CD14-positive monocyte (primary cell): ENCODE measurements at regions not wholly inside any gene's neighbourhood (a gene's known extent, or its start where the extent isn't known, plus 50 kb on each side); places are given as distances from the start of the nearest gene placed in this dataset.

Source experiments
- DNase-seq, 3 donors: peaks; one replicate each; pipeline ENCODE4 v3.0.0-alpha.2; 2011 to 2022
- H2AFZ ChIP-seq: 2 replicates; pipeline ENCODE4 v1.6.0; 2012; ENCODE audit warnings: mild to moderate bottlenecking, low read depth, low read length, inconsistent platforms; ENCODE audit not compliant: insufficient read depth, poor library complexity, severe bottlenecking
- H3K27ac ChIP-seq, 2 donors: 1 replicate in 1 of 2; 2 replicates in 1 of 2; pipeline ENCODE4 v1.5.1; 2012 to 2013; ENCODE audit warnings: low read length in 2 of 2, control low read depth in 1 of 2, inconsistent platforms in 1 of 2, low read depth in 1 of 2, mild to moderate bottlenecking in 1 of 2
- H3K27me3 ChIP-seq, 2 donors: one replicate each; pipeline versions ENCODE4 v1.6.0 to v1.6.1; 2011 to 2013; ENCODE audit warnings: low read length in 2 of 2; ENCODE audit not compliant: control insufficient read depth in 2 of 2, insufficient read depth in 2 of 2
- H3K36me3 ChIP-seq, 2 donors: replicated peaks in 1 of 2; 1 replicate in 1 of 2; 2 replicates in 1 of 2; pipeline versions ENCODE4 v1.5.1 to v1.6.1; 2012 to 2013; ENCODE audit warnings: low read length in 2 of 2, control low read depth in 1 of 2, inconsistent platforms in 1 of 2, mild to moderate bottlenecking in 1 of 2; ENCODE audit not compliant: insufficient read depth in 2 of 2, control insufficient read depth in 1 of 2
- H3K4me1 ChIP-seq, 2 donors: 1 replicate in 1 of 2; 2 replicates in 1 of 2; pipeline versions ENCODE4 v1.5.1 to v1.6.1; 2012 to 2013; ENCODE audit warnings: low read length in 2 of 2, control low read depth in 1 of 2, inconsistent platforms in 1 of 2, mild to moderate bottlenecking in 1 of 2, moderate library complexity in 1 of 2; ENCODE audit not compliant: insufficient read depth in 2 of 2, control insufficient read depth in 1 of 2
- H3K4me2 ChIP-seq: replicated peaks from 2 replicates; pipeline ENCODE3; 2012; ENCODE audit warnings: low read length, moderate library complexity, mild to moderate bottlenecking; ENCODE audit not compliant: poor library complexity, severe bottlenecking; ENCODE audit errors: extremely low read depth
- H3K4me3 ChIP-seq, 3 experiments: fragments of 200-600 bp in 1 of 3; sonication (generic) in 1 of 3; replicated peaks in 1 of 3; 1 replicate in 2 of 3; 2 replicates in 1 of 3; pipeline ENCODE4 v1.5.1; 2011 to 2013; ENCODE audit warnings: low read length in 3 of 3, mild to moderate bottlenecking in 3 of 3, control low read depth in 2 of 3, low read depth in 2 of 3, inconsistent platforms in 1 of 3, moderate library complexity in 1 of 3
- H3K79me2 ChIP-seq: 2 replicates; pipeline ENCODE4 v1.6.0; 2012; ENCODE audit warnings: mild to moderate bottlenecking, control low read depth, inconsistent platforms, low read length, moderate library complexity; ENCODE audit not compliant: insufficient read depth
- H3K9ac ChIP-seq: 2 replicates; pipeline ENCODE4 v1.6.0; 2017; ENCODE audit warnings: low read length, mild to moderate bottlenecking; ENCODE audit not compliant: insufficient read depth, poor library complexity, severe bottlenecking
- H3K9me3 ChIP-seq, 2 donors: replicated peaks in 1 of 2; 1 replicate in 1 of 2; 2 replicates in 1 of 2; pipeline versions ENCODE4 v1.5.1 to v1.6.1; 2012 to 2013; ENCODE audit warnings: low read length in 2 of 2, control low read depth in 1 of 2; ENCODE audit not compliant: control insufficient read depth in 1 of 2, insufficient read depth in 1 of 2
- H4K20me1 ChIP-seq: 2 replicates; pipeline ENCODE4 v1.6.0; 2012; ENCODE audit warnings: mild to moderate bottlenecking, low read length, control low read depth, moderate library complexity; ENCODE audit not compliant: insufficient read depth
- H3K27ac Mint-ChIP-seq, 7 donors: one replicate each; pipeline ENCODE4 v1.8.0; 2020; ENCODE audit warnings: mild to moderate bottlenecking in 7 of 7, mixed read lengths in 7 of 7, moderate library complexity in 6 of 7, inconsistent platforms in 2 of 7
- H3K27me3 Mint-ChIP-seq, 3 donors: one replicate each; pipeline ENCODE4 v1.8.0; 2021 to 2022; ENCODE audit warnings: low read depth in 3 of 3, mild to moderate bottlenecking in 3 of 3, mixed read lengths in 3 of 3, moderate library complexity in 3 of 3, inconsistent platforms in 1 of 3
- H3K36me3 Mint-ChIP-seq, 2 donors: one replicate each; pipeline ENCODE4 v1.8.0; 2020; ENCODE audit warnings: mixed read lengths in 2 of 2, inconsistent platforms in 1 of 2, mild to moderate bottlenecking in 1 of 2
- H3K4me1 Mint-ChIP-seq: one replicate; pipeline ENCODE4 v1.8.0; 2020; ENCODE audit warnings: mild to moderate bottlenecking, mixed read lengths
- H3K4me3 Mint-ChIP-seq, 2 donors: one replicate each; pipeline ENCODE4 v1.8.0; 2020; ENCODE audit warnings: mild to moderate bottlenecking in 2 of 2, mixed read lengths in 2 of 2, moderate library complexity in 1 of 2
- H3K9me3 Mint-ChIP-seq, 7 donors: one replicate each; pipeline ENCODE4 v1.8.0; 2020 to 2022; ENCODE audit warnings: mixed read lengths in 7 of 7, mild to moderate bottlenecking in 6 of 7, moderate library complexity in 6 of 7, inconsistent platforms in 2 of 7
- WGBS: methylation state at CpG from one replicate; pipeline ENCODE4 v1.1.5; 2013; ENCODE audit warnings: missing lambda C conversion rate; ENCODE audit not compliant: insufficient coverage; 5-methylcytosine and 5-hydroxymethylcytosine counted together
- intact Hi-C, 2 donors: fragments of 100-400 bp; cut with micrococcal nuclease; formaldehyde crosslinking; loops; one replicate each; pipeline versions ENCODE4 v1.15.0 to v1.15.1; 2023
- TF ChIP-seq, protein P1 (sequence below): fragments of 200-600 bp; IDR thresholded peaks from one replicate; pipeline ENCODE4 v1.8.0; 2022; ENCODE audit warnings: antibody characterized with exemption, mild to moderate bottlenecking

DNA sequence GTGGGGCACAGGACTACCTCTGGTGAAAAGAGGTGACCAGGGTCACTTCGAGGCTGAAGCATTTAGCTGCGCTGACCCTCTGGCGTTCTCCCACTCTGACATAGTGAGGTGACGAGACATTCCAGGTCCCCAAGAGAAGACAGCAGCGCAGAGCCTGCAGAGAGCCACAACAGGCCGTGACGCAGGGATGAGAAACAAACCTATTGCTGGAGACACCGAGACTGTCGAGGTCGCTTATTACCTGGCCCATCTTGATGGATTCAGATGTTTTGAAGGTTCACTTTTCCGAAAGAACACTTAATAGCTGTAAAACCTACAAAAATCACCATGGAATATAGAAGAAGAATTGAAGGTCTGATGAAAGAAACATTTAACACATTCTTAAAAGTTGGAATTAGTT, 466.3 kb downstream of the NR2F2 start:
- intact Hi-C loops, result no loop called here
- H3K4me3 ChIP-seq, result no peak overlapping the region
- no peak overlapping the region for H3K27ac ChIP-seq
- no peaks in the 10 kb centered on the region for H3K27me3 ChIP-seq
- no peak overlapping the region for H3K27ac Mint-ChIP-seq
- DNase-seq, result no peak
- no peak overlapping the region for H3K4me2 ChIP-seq
- H3K4me3 Mint-ChIP-seq, result no peak overlapping the region
- no peak overlapping the region for H2AFZ ChIP-seq
- no peaks in the 10 kb centered on the region for H3K36me3 Mint-ChIP-seq
- no peaks in the 10 kb centered on the region for H3K4me1 ChIP-seq
- no peaks in the 10 kb centered on the region for H4K20me1 ChIP-seq
- no peaks in the 10 kb centered on the region for H3K9me3 ChIP-seq
- WGBS, result 100% methylated on average over 5 of the region's 11 CpGs
- peaks cover 5 to 6% (median 6%) of the 10 kb centered on the region in 3 donors for H3K27me3 Mint-ChIP-seq
- no peak overlapping the region for H3K9ac ChIP-seq
- H3K4me1 Mint-ChIP-seq, result peaks cover 1% of the 10 kb centered on the region
- H3K79me2 ChIP-seq, result no peaks in the 10 kb centered on the region
- peaks cover 0 to 1% (median 0%) of the 10 kb centered on the region in 7 donors for H3K9me3 Mint-ChIP-seq
- H3K36me3 ChIP-seq, result no peaks in the 10 kb centered on the region
- TF ChIP-seq, protein P1, sequence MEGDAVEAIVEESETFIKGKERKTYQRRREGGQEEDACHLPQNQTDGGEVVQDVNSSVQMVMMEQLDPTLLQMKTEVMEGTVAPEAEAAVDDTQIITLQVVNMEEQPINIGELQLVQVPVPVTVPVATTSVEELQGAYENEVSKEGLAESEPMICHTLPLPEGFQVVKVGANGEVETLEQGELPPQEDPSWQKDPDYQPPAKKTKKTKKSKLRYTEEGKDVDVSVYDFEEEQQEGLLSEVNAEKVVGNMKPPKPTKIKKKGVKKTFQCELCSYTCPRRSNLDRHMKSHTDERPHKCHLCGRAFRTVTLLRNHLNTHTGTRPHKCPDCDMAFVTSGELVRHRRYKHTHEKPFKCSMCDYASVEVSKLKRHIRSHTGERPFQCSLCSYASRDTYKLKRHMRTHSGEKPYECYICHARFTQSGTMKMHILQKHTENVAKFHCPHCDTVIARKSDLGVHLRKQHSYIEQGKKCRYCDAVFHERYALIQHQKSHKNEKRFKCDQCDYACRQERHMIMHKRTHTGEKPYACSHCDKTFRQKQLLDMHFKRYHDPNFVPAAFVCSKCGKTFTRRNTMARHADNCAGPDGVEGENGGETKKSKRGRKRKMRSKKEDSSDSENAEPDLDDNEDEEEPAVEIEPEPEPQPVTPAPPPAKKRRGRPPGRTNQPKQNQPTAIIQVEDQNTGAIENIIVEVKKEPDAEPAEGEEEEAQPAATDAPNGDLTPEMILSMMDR, result no peak

DNA sequence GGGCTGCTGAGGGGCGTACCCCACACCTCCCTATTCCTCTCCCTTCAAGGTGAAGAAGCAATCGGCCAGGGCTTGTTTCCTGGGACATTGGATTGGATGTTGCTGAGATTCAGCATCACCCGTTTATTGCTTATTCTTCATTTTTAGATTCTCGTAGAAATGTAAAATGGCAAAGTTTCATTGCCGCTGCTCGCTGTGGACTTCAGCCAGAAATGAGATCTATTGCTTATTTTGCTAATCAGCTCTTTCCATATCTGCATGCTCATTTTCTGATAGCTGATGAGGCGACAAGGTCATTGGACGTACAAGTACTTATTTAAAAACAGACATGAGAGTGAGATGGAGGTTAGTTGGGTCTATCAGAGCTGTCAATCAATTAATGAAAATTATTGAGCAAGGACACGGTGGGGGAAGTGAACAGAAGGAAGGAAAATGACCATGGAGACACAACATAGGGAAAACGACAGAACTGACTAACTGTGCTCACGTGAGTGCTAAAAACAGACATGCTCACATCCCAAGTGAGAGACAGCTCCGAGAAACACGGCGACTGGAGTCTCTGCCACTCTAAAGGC, 471.2 kb downstream of the NR2F2 start:
- no peaks in the 10 kb centered on the region for H4K20me1 ChIP-seq
- intact Hi-C loops, result no loop called here
- H3K36me3 ChIP-seq, result no peaks in the 10 kb centered on the region
- H3K4me1 Mint-ChIP-seq, result no peaks in the 10 kb centered on the region
- H3K4me2 ChIP-seq, result no peak overlapping the region
- no peak overlapping the region for H3K4me3 ChIP-seq
- no peaks in the 10 kb centered on the region for H3K36me3 Mint-ChIP-seq
- TF ChIP-seq, protein P1, result no peak
- H3K27ac ChIP-seq, result no peak overlapping the region
- no peak overlapping the region for H3K9ac ChIP-seq
- no peaks in the 10 kb centered on the region for H3K27me3 ChIP-seq
- no peak overlapping the region for H3K27ac Mint-ChIP-seq
- H3K9me3 Mint-ChIP-seq, result peaks cover 0 to 4% (median 1%) of the 10 kb centered on the region in 7 donors
- H3K4me1 ChIP-seq, result no peaks in the 10 kb centered on the region
- H3K9me3 ChIP-seq, result no peaks in the 10 kb centered on the region
- H3K4me3 Mint-ChIP-seq, result no peak overlapping the region
- WGBS, result 89% methylated on average over 7 of the region's 14 CpGs
- no peak for DNase-seq
- no peaks in the 10 kb centered on the region for H3K79me2 ChIP-seq
- peaks cover 3 to 6% (median 4%) of the 10 kb centered on the region in 3 donors for H3K27me3 Mint-ChIP-seq
- no peak overlapping the region for H2AFZ ChIP-seq
